ENCODE measurements at regions not wholly inside any gene's neighbourhood (a gene's known extent, or its start where the extent isn't known, plus 50 kb on each side); places are given as distances from the start of the nearest gene placed in this dataset.
"Not testable (repeated sequence)": the region's sequence is repeated elsewhere in the genome, so short reads cannot be mapped to it uniquely, and the experiment has no call there.

GRCh38 chr7:76971201-76971600 is 61.0 kb downstream of the SPDYE17 start:
- not testable (repeated sequence) for H3K36me3 Mint-ChIP-seq, H3K4me1 Mint-ChIP-seq, H3K9me3 Mint-ChIP-seq, H3K4me3 Mint-ChIP-seq, H3K27me3 Mint-ChIP-seq, H3K27ac Mint-ChIP-seq

GRCh38 chr7:76969892-76970291 is 62.3 kb downstream of the SPDYE17 start:
- H3K27me3 Mint-ChIP-seq, H3K27ac Mint-ChIP-seq, H3K4me1 Mint-ChIP-seq, H3K36me3 Mint-ChIP-seq, H3K9me3 Mint-ChIP-seq, H3K4me3 Mint-ChIP-seq: not testable (repeated sequence)

- H3K27ac Mint-ChIP-seq, H3K4me1 Mint-ChIP-seq, H3K27me3 Mint-ChIP-seq, H3K36me3 Mint-ChIP-seq, H3K9me3 Mint-ChIP-seq, H3K4me3 Mint-ChIP-seq: not testable (repeated sequence)
Observed at GRCh38 chr7:76965731-76966548, 66.2 kb downstream of the SPDYE17 start.

DNA sequence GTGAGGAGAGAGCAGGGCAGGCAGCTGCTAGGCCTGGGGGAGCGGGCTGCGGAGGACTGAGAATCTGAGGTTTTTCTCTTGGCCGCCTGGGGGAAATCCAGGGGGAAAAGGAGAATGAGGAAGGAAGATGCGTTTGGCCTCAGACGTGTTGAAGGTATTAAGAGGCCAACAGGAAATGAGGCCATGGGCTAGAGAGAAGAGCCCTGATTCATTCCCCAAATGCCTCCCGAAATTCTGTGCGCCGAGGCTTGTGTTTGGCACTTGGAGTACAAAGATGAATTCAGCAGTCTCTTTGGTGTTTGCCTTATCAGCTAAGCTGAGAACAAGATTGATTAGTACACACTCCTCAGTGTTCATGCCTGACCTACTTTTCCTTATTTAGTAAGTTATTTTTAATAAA is 68.1 kb downstream of the SPDYE17 start:
- not testable (repeated sequence) for H3K4me3 Mint-ChIP-seq, H3K9me3 Mint-ChIP-seq, H3K27me3 Mint-ChIP-seq, H3K36me3 Mint-ChIP-seq, H3K4me1 Mint-ChIP-seq, H3K27ac Mint-ChIP-seq

DNA sequence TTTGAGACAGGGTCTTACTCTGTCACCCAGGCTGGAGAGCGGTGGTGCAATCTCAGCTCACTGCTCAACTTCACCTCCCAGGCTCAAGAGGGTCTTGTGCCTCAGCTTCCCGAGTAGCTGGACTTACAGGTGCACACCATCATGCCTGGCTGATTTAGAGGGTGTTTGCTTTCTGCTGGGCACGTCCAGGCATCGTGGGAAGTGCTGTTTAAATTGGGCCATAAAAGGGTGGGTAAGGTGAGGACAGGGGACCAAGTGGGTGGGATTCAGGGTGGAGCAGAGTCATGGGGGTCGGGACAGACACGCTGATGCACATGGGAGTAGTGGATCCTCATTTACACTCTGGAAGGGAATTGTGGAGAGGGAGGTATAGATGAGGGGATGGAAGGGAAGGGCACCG is 69.1 kb downstream of the SPDYE17 start:
- not testable (repeated sequence) for H3K9me3 Mint-ChIP-seq, H3K27me3 Mint-ChIP-seq, H3K4me1 Mint-ChIP-seq, H3K36me3 Mint-ChIP-seq, H3K4me3 Mint-ChIP-seq, H3K27ac Mint-ChIP-seq

GRCh38 chr7:76960400-76960986 is 71.7 kb downstream of the SPDYE17 start:
- not testable (repeated sequence) for H3K27me3 Mint-ChIP-seq, H3K4me1 Mint-ChIP-seq, H3K36me3 Mint-ChIP-seq, H3K4me3 Mint-ChIP-seq, H3K9me3 Mint-ChIP-seq, H3K27ac Mint-ChIP-seq

- H3K9me3 Mint-ChIP-seq, H3K27ac Mint-ChIP-seq, H3K4me1 Mint-ChIP-seq, H3K36me3 Mint-ChIP-seq, H3K4me3 Mint-ChIP-seq, H3K27me3 Mint-ChIP-seq: not testable (repeated sequence)
Observed at GRCh38 chr7:76959573-76960399, 72.4 kb downstream of the SPDYE17 start.

- H3K27ac Mint-ChIP-seq, H3K4me3 Mint-ChIP-seq, H3K9me3 Mint-ChIP-seq, H3K27me3 Mint-ChIP-seq, H3K36me3 Mint-ChIP-seq, H3K4me1 Mint-ChIP-seq: not testable (repeated sequence)
Observed at GRCh38 chr7:76956531-76956930, 75.6 kb downstream of the SPDYE17 start.

GRCh38 chr7:76955124-76955523 is 77.0 kb downstream of the SPDYE17 start:
- not testable (repeated sequence) for H3K36me3 Mint-ChIP-seq, H3K4me1 Mint-ChIP-seq, H3K27me3 Mint-ChIP-seq, H3K9me3 Mint-ChIP-seq, H3K4me3 Mint-ChIP-seq, H3K27ac Mint-ChIP-seq

- not testable (repeated sequence) for H3K27me3 Mint-ChIP-seq, H3K4me3 Mint-ChIP-seq, H3K9me3 Mint-ChIP-seq, H3K4me1 Mint-ChIP-seq, H3K36me3 Mint-ChIP-seq
- peak overlapping the region; percentile 27 for H3K27ac Mint-ChIP-seq
Observed at GRCh38 chr7:76944603-76945002, 87.6 kb downstream of the SPDYE17 start.

GRCh38 chr7:76941809-76942765 is 90.1 kb downstream of the SPDYE17 start:
- H3K27me3 Mint-ChIP-seq, H3K27ac Mint-ChIP-seq, H3K9me3 Mint-ChIP-seq, H3K4me1 Mint-ChIP-seq, H3K4me3 Mint-ChIP-seq, H3K36me3 Mint-ChIP-seq: not testable (repeated sequence)

DNA sequence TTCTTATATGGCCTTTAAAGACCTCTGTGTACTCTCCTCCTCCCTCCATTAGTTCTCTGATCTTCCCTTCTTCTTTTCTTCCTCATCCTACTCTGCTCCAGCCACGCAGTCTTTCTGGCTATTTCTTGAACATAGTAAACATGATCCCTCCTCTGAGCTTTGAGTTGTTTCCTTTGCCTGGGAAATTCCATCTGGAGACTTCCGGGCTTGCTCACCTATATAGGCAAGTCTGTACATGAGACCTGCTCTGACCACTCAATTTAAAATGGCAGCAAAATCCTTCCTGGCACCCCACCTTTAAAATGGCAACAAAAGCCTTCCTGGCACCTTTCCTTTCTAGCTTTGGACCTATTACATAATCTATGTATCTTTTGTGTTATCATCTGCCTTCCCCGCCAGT is 94.4 kb downstream of the SPDYE17 start:
- H3K27me3 Mint-ChIP-seq, result peaks cover 12% of the 10 kb centered on the region
- H3K4me1 Mint-ChIP-seq, H3K9me3 Mint-ChIP-seq, H3K27ac Mint-ChIP-seq, H3K4me3 Mint-ChIP-seq, H3K36me3 Mint-ChIP-seq: not testable (repeated sequence)

DNA sequence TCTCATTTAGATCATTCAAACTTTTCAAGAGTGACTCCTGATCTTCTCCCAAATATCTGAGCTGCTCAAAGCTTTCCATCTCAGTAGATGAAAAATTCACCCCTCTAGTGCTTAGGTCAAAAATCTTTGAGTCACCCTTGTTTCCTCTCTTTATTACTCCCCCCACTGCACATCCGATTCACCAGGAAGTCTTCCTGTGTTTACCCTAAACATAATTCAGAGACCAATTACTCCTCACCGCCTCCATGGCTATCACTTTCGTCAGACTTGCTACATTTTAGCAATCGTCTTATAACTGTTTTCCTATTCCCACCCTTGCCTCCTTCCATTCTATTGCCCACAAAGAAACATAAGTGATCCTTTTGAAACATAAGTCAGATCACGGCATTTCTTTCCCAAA is 94.8 kb downstream of the SPDYE17 start:
- peaks cover 12% of the 10 kb centered on the region for H3K27me3 Mint-ChIP-seq
- not testable (repeated sequence) for H3K4me1 Mint-ChIP-seq, H3K36me3 Mint-ChIP-seq, H3K27ac Mint-ChIP-seq, H3K4me3 Mint-ChIP-seq, H3K9me3 Mint-ChIP-seq

GRCh38 chr7:76936346-76936745 is 95.8 kb downstream of the SPDYE17 start:
- H3K9me3 Mint-ChIP-seq, H3K27ac Mint-ChIP-seq, H3K4me3 Mint-ChIP-seq, H3K4me1 Mint-ChIP-seq, H3K36me3 Mint-ChIP-seq: not testable (repeated sequence)
- peaks cover 12% of the 10 kb centered on the region for H3K27me3 Mint-ChIP-seq

- H3K4me3 Mint-ChIP-seq, H3K36me3 Mint-ChIP-seq, H3K4me1 Mint-ChIP-seq, H3K9me3 Mint-ChIP-seq, H3K27ac Mint-ChIP-seq: not testable (repeated sequence)
- peaks cover 14% of the 10 kb centered on the region for H3K27me3 Mint-ChIP-seq
Observed at GRCh38 chr7:76934711-76935110, 97.5 kb downstream of the SPDYE17 start.

DNA sequence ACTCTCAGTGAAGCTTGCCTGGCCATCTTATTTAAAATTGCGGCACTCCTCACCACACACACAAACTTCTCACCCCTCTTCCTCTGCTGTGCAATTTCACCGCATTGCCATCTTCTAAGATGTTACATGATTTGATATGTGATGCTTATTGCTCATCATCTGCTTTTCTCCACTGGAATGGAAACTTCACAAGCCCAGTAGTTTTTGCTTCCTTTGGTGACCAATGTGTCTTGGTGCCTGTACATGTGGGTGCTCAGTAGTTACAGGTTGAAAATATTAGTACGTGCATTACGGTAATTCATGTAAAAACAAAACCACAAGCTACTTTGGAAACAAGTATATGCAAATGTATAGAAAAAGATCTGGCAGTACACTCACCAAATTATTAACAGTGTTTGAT is 99.2 kb downstream of the SPDYE17 start:
- not testable (repeated sequence) for H3K27ac Mint-ChIP-seq, H3K4me1 Mint-ChIP-seq, H3K36me3 Mint-ChIP-seq, H3K4me3 Mint-ChIP-seq, H3K9me3 Mint-ChIP-seq
- H3K27me3 Mint-ChIP-seq, result peaks cover 14% of the 10 kb centered on the region
